ENCODE measurements at regions not wholly inside any gene's neighbourhood (a gene's known extent, or its start where the extent isn't known, plus 50 kb on each side); places are given as distances from the start of the nearest gene placed in this dataset.

DNA sequence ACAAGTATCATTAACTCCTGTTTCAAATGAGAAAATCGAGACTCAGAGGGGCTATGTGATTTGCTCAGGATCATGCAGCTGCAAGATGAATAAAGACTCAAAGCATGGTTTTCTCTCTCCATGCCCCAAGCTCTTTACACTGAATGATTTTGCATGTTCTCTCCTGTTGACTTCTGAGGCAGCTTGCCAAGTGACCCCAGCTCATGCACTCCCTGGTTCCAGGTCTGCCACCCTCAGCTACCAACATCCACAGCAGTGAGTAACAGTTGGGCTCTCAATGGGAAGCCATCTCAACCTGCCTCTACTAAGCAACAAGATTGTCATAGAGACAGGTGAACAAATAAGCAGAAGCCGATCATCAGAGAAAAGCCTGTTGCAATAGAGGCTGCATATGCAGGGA, 116.9 kb upstream of the GADL1 start:
- no peaks in the 10 kb centered on the region for H3K27me3 ChIP-seq (ENCODE audit: insufficient read depth, low read length)
- H2AFZ ChIP-seq (ENCODE audit: low read depth, low read length, poor library complexity, severe bottlenecking) = no peak overlapping the region
- no peaks in the 10 kb centered on the region for H3K9me3 ChIP-seq (ENCODE audit: control insufficient read depth in 1 of 2, insufficient read depth in 1 of 2, low read depth in 1 of 2, low read length in 2 of 2)
- no peak overlapping the region for H3K4me3 ChIP-seq (replicated peaks in 1 of 2; ENCODE audit: low read depth in 1 of 2, low read length in 2 of 2)
- ChIA-PET RAD21 (ENCODE audit: low non-redundant PET in 1 of 2, low total read pairs in 2 of 2, uncharacterized antibody in 2 of 2, unreplicated experiment in 2 of 2) (no interaction called here), CTCF (no interaction called here), POLR2A (no interaction called here)
- no peak overlapping the region for H3K4me2 ChIP-seq (ENCODE audit: low read length)
- no peaks in the 10 kb centered on the region for H3K79me2 ChIP-seq (ENCODE audit: insufficient read depth, low read length)
- intact Hi-C loops (cut with micrococcal nuclease) = no loop called here
- no peak overlapping the region for H3K9ac ChIP-seq (ENCODE audit: low read length)
- H4K20me1 ChIP-seq (ENCODE audit: insufficient read depth) = no peaks in the 10 kb centered on the region
- BruUV-seq (replicated peaks) = no TSS peak
- H3K9me2 ChIP-seq (ENCODE audit: insufficient read depth) = no peaks in the 10 kb centered on the region; the same call in 1 of the 2 replicates
- ATAC-seq (no peak), DNase-seq (ENCODE audit: low read depth, low spot score) (no peak)
- TF ChIP-seq SRF (IDR thresholded peaks at IDR 0.05; ENCODE audit: low read depth) (no peak), EZH2 (IDR thresholded peaks at IDR 0.05) (no peak), TCF7L2 (IDR thresholded peaks at IDR 0.05; ENCODE audit: borderline replicate concordance, extremely low read depth, insufficient read depth, insufficient read length) (no peak), RAD21 (IDR thresholded peaks at IDR 0.05; ENCODE audit: low read depth) (no peak), CBX3 (IDR thresholded peaks at IDR 0.05; ENCODE audit: low read depth) (no peak), ZNF274 (IDR thresholded peaks at IDR 0.05; ENCODE audit: low read depth, low read length) (no peak), ZFX (IDR thresholded peaks at IDR 0.05) (no peak), POLR2AphosphoS5 (IDR thresholded peaks at IDR 0.05; ENCODE audit: low read depth, low read length) (no peak), POLR2A (IDR thresholded peaks at IDR 0.05; ENCODE audit: borderline replicate concordance, extremely low read depth, insufficient read depth, insufficient read length) (no peak)
- TF ChIP-seq, protein P1, sequence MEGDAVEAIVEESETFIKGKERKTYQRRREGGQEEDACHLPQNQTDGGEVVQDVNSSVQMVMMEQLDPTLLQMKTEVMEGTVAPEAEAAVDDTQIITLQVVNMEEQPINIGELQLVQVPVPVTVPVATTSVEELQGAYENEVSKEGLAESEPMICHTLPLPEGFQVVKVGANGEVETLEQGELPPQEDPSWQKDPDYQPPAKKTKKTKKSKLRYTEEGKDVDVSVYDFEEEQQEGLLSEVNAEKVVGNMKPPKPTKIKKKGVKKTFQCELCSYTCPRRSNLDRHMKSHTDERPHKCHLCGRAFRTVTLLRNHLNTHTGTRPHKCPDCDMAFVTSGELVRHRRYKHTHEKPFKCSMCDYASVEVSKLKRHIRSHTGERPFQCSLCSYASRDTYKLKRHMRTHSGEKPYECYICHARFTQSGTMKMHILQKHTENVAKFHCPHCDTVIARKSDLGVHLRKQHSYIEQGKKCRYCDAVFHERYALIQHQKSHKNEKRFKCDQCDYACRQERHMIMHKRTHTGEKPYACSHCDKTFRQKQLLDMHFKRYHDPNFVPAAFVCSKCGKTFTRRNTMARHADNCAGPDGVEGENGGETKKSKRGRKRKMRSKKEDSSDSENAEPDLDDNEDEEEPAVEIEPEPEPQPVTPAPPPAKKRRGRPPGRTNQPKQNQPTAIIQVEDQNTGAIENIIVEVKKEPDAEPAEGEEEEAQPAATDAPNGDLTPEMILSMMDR (IDR thresholded peaks at IDR 0.05 in 2 of 3, conservative IDR thresholded peaks at IDR 0.05 in 1 of 3; ENCODE audit: borderline replicate concordance in 1 of 3, insufficient read depth in 1 of 3, low read depth in 2 of 3, low read length in 2 of 3) = no peak
- TF ChIP-seq, protein P2, sequence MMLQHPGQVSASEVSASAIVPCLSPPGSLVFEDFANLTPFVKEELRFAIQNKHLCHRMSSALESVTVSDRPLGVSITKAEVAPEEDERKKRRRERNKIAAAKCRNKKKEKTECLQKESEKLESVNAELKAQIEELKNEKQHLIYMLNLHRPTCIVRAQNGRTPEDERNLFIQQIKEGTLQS (IDR thresholded peaks at IDR 0.05) = no peak
- H3K4me1 ChIP-seq (ENCODE audit: control insufficient read depth in 1 of 2, insufficient read depth in 2 of 2, low read length in 2 of 2) = no peaks in the 10 kb centered on the region; a peak in 1 of 4 replicates
- no peaks in the 10 kb centered on the region for H3K36me3 ChIP-seq (ENCODE audit: control insufficient read depth in 1 of 2, insufficient read depth in 2 of 2, low read length in 2 of 2)
- no peak overlapping the region for H3K27ac ChIP-seq (ENCODE audit: low read depth, low read length)

Measured in HCT116 (cell line).